Naive thymus-derived CD4-positive, alpha-beta T cell (primary cell): ENCODE measurements at regions not wholly inside any gene's neighbourhood (a gene's known extent, or its start where the extent isn't known, plus 50 kb on each side); places are given as distances from the start of the nearest gene placed in this dataset.

Experiments used
- ATAC-seq: fragments of 150-1000 bp; cut with Tn5 transposase; 2 replicates; pipeline ENCODE4 v1.10.0; 2021; ENCODE audit warnings: mild to moderate bottlenecking, moderate library complexity
- CTCF ChIA-PET: fragments of 350-600 bp; sonication (Branson Sonifier 250); formaldehyde crosslinking; loops from one replicate; lab custom pipeline; 2021; ENCODE audit warnings: antibody characterized with exemption; lab: Charles Lee
- POLR2A ChIA-PET: fragments of 350-600 bp; sonication (Branson Sonifier 250); formaldehyde crosslinking; loops from one replicate; lab custom pipeline; 2021; ENCODE audit warnings: antibody characterized with exemption, inconsistent platforms; lab: Charles Lee
- DNase-seq, 9 donors: peaks; one replicate each; pipeline versions ENCODE4 v3.0.0 to v3.0.0-alpha.2; 2020 to 2022; ENCODE audit warnings: mixed read lengths in 1 of 9
- H3K27ac ChIP-seq: one replicate; pipeline ENCODE4 v1.7.0; 2013; ENCODE audit warnings: mild to moderate bottlenecking, low read depth, low read length, moderate library complexity
- H3K27me3 ChIP-seq, 2 donors: one replicate each; pipeline ENCODE4 v1.7.0; 2013; ENCODE audit warnings: low read length in 2 of 2, mild to moderate bottlenecking in 2 of 2, moderate library complexity in 2 of 2; ENCODE audit not compliant: control insufficient read depth in 2 of 2, insufficient read depth in 2 of 2
- H3K36me3 ChIP-seq, 3 experiments: 1 replicate in 2 of 3; 2 replicates in 1 of 3; pipeline ENCODE4 v1.7.0; 2013; ENCODE audit warnings: low read length in 3 of 3, mild to moderate bottlenecking in 3 of 3, moderate library complexity in 1 of 3; ENCODE audit not compliant: insufficient read depth in 3 of 3, control insufficient read depth in 2 of 3
- H3K4me1 ChIP-seq, 2 donors: one replicate each; pipeline ENCODE4 v1.7.0; 2013; ENCODE audit warnings: low read length in 2 of 2, mild to moderate bottlenecking in 2 of 2, moderate library complexity in 1 of 2; ENCODE audit not compliant: control insufficient read depth in 2 of 2, insufficient read depth in 2 of 2
- H3K4me3 ChIP-seq: 2 replicates; pipeline ENCODE4 v1.7.0; 2013; ENCODE audit warnings: mild to moderate bottlenecking, low read length
- H3K9me3 ChIP-seq, 3 experiments: 1 replicate in 2 of 3; 2 replicates in 1 of 3; pipeline ENCODE4 v1.7.0; 2013; ENCODE audit warnings: low read length in 3 of 3; ENCODE audit not compliant: control insufficient read depth in 2 of 3
- H3K27ac Mint-ChIP-seq, 9 donors: one replicate each; pipeline ENCODE4 v1.8.0; 2020 to 2022; ENCODE audit warnings: mixed read lengths in 9 of 9, mild to moderate bottlenecking in 8 of 9, moderate library complexity in 5 of 9, inconsistent platforms in 2 of 9
- H3K27me3 Mint-ChIP-seq, 5 donors: one replicate each; pipeline ENCODE4 v1.8.0; 2021 to 2022; ENCODE audit warnings: mixed read lengths in 5 of 5, mild to moderate bottlenecking in 1 of 5
- H3K36me3 Mint-ChIP-seq, 5 donors: one replicate each; pipeline ENCODE4 v1.8.0; 2020 to 2022; ENCODE audit warnings: mixed read lengths in 5 of 5, mild to moderate bottlenecking in 3 of 5, inconsistent platforms in 1 of 5
- H3K4me1 Mint-ChIP-seq, 7 donors: one replicate each; pipeline ENCODE4 v1.8.0; 2020 to 2022; ENCODE audit warnings: mixed read lengths in 7 of 7, mild to moderate bottlenecking in 3 of 7, inconsistent platforms in 1 of 7
- H3K4me3 Mint-ChIP-seq, 10 donors: one replicate each; pipeline ENCODE4 v1.8.0; 2020 to 2022; ENCODE audit warnings: mild to moderate bottlenecking in 10 of 10, mixed read lengths in 10 of 10, moderate library complexity in 6 of 10, inconsistent platforms in 2 of 10
- H3K9me3 Mint-ChIP-seq, 11 donors: one replicate each; pipeline ENCODE4 v1.8.0; 2020 to 2022; ENCODE audit warnings: mixed read lengths in 11 of 11, mild to moderate bottlenecking in 4 of 11, inconsistent platforms in 1 of 11, moderate library complexity in 1 of 11
- intact Hi-C, 2 donors: fragments of 100-400 bp; cut with micrococcal nuclease; formaldehyde crosslinking; loops; one replicate each; pipeline ENCODE4 v1.15.1; 2023

- no peak overlapping the region for H3K4me3 ChIP-seq
- no peaks in the 10 kb centered on the region for H3K9me3 ChIP-seq
- Mint-ChIP-seq H3K36me3 (no peaks in the 10 kb centered on the region), H3K27ac (no peak overlapping the region), H3K9me3 (peaks cover 0 to 30% (median 4%) of the 10 kb centered on the region in 11 donors), H3K27me3 (no peaks in the 10 kb centered on the region), H3K4me3 (no peak overlapping the region), H3K4me1 (no peaks in the 10 kb centered on the region)
- no peak overlapping the region for H3K27ac ChIP-seq
- POLR2A ChIA-PET = no interaction called here
- DNase-seq (no peak), ATAC-seq (no peak)
- CTCF ChIA-PET = no interaction called here
- H3K36me3 ChIP-seq = no peaks in the 10 kb centered on the region
- H3K4me1 ChIP-seq = no peaks in the 10 kb centered on the region
- intact Hi-C loops = no loop called here
- no peaks in the 10 kb centered on the region for H3K27me3 ChIP-seq
These were observed 346.9 kb downstream of the RNF144B start for GRCh38 chr6:18733921-18734550.

- intact Hi-C loops = no loop called here
- H3K9me3 ChIP-seq = no peaks in the 10 kb centered on the region
- H3K4me3 ChIP-seq = no peak overlapping the region
- Mint-ChIP-seq H3K27me3 (no peaks in the 10 kb centered on the region), H3K4me3 (no peak overlapping the region), H3K9me3 (peaks cover 0 to 4% (median 0%) of the 10 kb centered on the region in 11 donors), H3K27ac (no peak overlapping the region), H3K4me1 (no peaks in the 10 kb centered on the region), H3K36me3 (no peaks in the 10 kb centered on the region)
- POLR2A ChIA-PET = no interaction called here
- no peak overlapping the region for H3K27ac ChIP-seq
- DNase-seq = no peak
- no peaks in the 10 kb centered on the region for H3K36me3 ChIP-seq
- CTCF ChIA-PET = interaction anchor here (0.7 kb wide), 1 partner anchor 15 kb away, joined by 5 read pairs; no protein-coding TSS in a partner anchor
- ATAC-seq = no peak
- H3K4me1 ChIP-seq = no peaks in the 10 kb centered on the region
- no peaks in the 10 kb centered on the region for H3K27me3 ChIP-seq
These were observed 354.6 kb downstream of the RNF144B start for GRCh38 chr6:18741741-18742140.

- Histone ChIP-seq H3K27ac (no peak overlapping the region), H3K4me1 (no peaks in the 10 kb centered on the region), H3K4me3 (no peak overlapping the region), H3K36me3 (no peaks in the 10 kb centered on the region), H3K9me3 (no peaks in the 10 kb centered on the region), H3K27me3 (no peaks in the 10 kb centered on the region)
- H3K36me3 Mint-ChIP-seq = no peaks in the 10 kb centered on the region
- H3K27me3 Mint-ChIP-seq = no peaks in the 10 kb centered on the region
- CTCF ChIA-PET = interaction anchor here (0.7 kb wide), 1 partner anchor 15 kb away, joined by 5 read pairs; no protein-coding TSS in a partner anchor
- intact Hi-C loops = no loop called here
- POLR2A ChIA-PET = no interaction called here
- H3K4me1 Mint-ChIP-seq = no peaks in the 10 kb centered on the region
- H3K9me3 Mint-ChIP-seq = peaks cover 0 to 4% (median 0%) of the 10 kb centered on the region in 11 donors
- no peak overlapping the region for H3K27ac Mint-ChIP-seq
- ATAC-seq (no peak), DNase-seq (no peak)
- H3K4me3 Mint-ChIP-seq = no peak overlapping the region
These were observed 355.3 kb downstream of the RNF144B start for GRCh38 chr6:18742406-18742805.

- intact Hi-C loops = no loop called here
- Mint-ChIP-seq H3K9me3 (peaks cover 0 to 6% (median 0%) of the 10 kb centered on the region in 11 donors), H3K4me3 (no peak overlapping the region), H3K27me3 (peaks cover 0 to 6% (median 0%) of the 10 kb centered on the region in 5 donors), H3K36me3 (no peaks in the 10 kb centered on the region), H3K4me1 (peaks cover 0 to 3% (median 0%) of the 10 kb centered on the region in 7 donors), H3K27ac (no peak overlapping the region)
- Histone ChIP-seq H3K9me3 (no peaks in the 10 kb centered on the region), H3K27ac (no peak overlapping the region), H3K4me1 (no peaks in the 10 kb centered on the region), H3K36me3 (no peaks in the 10 kb centered on the region), H3K27me3 (no peaks in the 10 kb centered on the region), H3K4me3 (no peak overlapping the region)
- POLR2A ChIA-PET = no interaction called here
- CTCF ChIA-PET = no interaction called here
- DNase-seq = no peak
- ATAC-seq = no peak
These were observed 359.6 kb downstream of the RNF144B start for GRCh38 chr6:18746727-18747126.

- Histone ChIP-seq H3K9me3 (no peaks in the 10 kb centered on the region), H3K4me3 (no peak overlapping the region), H3K36me3 (no peaks in the 10 kb centered on the region), H3K27me3 (no peaks in the 10 kb centered on the region), H3K27ac (no peak overlapping the region), H3K4me1 (no peaks in the 10 kb centered on the region)
- ATAC-seq (no peak), DNase-seq (no peak)
- POLR2A ChIA-PET = no interaction called here
- Mint-ChIP-seq H3K36me3 (no peaks in the 10 kb centered on the region), H3K4me3 (no peak overlapping the region), H3K4me1 (peaks cover 0 to 3% (median 0%) of the 10 kb centered on the region in 7 donors), H3K9me3 (peaks cover 0 to 6% (median 0%) of the 10 kb centered on the region in 11 donors), H3K27ac (no peak overlapping the region), H3K27me3 (peaks cover 0 to 6% (median 0%) of the 10 kb centered on the region in 5 donors)
- intact Hi-C loops = no loop called here
- CTCF ChIA-PET = no interaction called here
These were observed 361.2 kb downstream of the RNF144B start for GRCh38 chr6:18748314-18748713.

GRCh38 chr6:18752278-18753068, 365.3 kb downstream of the RNF144B start:
- H3K4me3 Mint-ChIP-seq = no peak overlapping the region
- H3K36me3 ChIP-seq = no peaks in the 10 kb centered on the region
- peaks cover 0 to 3% (median 0%) of the 10 kb centered on the region in 7 donors for H3K4me1 Mint-ChIP-seq
- no peak overlapping the region for H3K27ac ChIP-seq
- no peaks in the 10 kb centered on the region for H3K9me3 ChIP-seq
- no peaks in the 10 kb centered on the region for H3K4me1 ChIP-seq
- intact Hi-C loops = no loop called here
- peaks cover 0 to 16% (median 0%) of the 10 kb centered on the region in 11 donors for H3K9me3 Mint-ChIP-seq
- CTCF ChIA-PET = no interaction called here
- peaks cover 0 to 3% (median 0%) of the 10 kb centered on the region in 5 donors for H3K36me3 Mint-ChIP-seq
- ATAC-seq (no peak), DNase-seq (no peak)
- H3K27ac Mint-ChIP-seq = no peak overlapping the region
- no peaks in the 10 kb centered on the region for H3K27me3 ChIP-seq
- peaks cover 0 to 6% (median 0%) of the 10 kb centered on the region in 5 donors for H3K27me3 Mint-ChIP-seq
- POLR2A ChIA-PET = no interaction called here
- H3K4me3 ChIP-seq = no peak overlapping the region
